Fibroblast of skin of right quadriceps (primary cell): ENCODE measurements at regions not wholly inside any gene's neighbourhood (a gene's known extent, or its start where the extent isn't known, plus 50 kb on each side); places are given as distances from the start of the nearest gene placed in this dataset.
A peak's percentile ranks its signal among the peaks of the same experiment; 100 is the strongest.

Experiments
- DNase-seq: peaks from one replicate; pipeline ENCODE4 v3.0.0-alpha.2; 2013

DNA sequence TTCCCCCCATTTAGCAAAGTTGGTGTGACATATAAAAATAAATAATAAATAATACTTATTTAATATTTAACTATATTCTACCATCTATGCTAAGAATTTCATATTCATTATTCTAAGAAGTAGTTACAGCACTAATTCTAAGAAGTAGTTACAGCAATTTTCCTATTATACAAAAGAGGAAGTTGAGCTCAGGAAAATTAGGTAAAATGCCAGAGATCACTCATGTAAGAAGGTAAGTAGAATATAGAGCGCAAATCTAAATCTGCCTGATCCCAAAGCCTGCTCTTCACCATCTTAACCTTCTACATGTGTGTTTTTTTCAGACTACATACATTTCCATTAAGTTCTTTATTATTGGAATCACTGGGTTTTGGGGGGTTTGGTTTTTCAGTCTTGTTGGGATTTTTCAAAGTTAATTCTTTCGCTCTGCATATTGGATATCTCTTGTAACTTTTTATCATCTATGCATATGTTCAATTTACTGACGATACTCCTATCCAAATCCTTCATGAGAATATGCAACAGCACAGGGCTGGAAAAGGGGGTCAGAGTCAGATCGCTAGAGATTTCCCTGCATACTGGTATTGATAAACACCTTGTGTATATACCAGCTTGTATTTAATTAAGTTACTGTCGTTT lies 852.1 kb downstream of the MAT2B start:
- no peak for DNase-seq

DNA sequence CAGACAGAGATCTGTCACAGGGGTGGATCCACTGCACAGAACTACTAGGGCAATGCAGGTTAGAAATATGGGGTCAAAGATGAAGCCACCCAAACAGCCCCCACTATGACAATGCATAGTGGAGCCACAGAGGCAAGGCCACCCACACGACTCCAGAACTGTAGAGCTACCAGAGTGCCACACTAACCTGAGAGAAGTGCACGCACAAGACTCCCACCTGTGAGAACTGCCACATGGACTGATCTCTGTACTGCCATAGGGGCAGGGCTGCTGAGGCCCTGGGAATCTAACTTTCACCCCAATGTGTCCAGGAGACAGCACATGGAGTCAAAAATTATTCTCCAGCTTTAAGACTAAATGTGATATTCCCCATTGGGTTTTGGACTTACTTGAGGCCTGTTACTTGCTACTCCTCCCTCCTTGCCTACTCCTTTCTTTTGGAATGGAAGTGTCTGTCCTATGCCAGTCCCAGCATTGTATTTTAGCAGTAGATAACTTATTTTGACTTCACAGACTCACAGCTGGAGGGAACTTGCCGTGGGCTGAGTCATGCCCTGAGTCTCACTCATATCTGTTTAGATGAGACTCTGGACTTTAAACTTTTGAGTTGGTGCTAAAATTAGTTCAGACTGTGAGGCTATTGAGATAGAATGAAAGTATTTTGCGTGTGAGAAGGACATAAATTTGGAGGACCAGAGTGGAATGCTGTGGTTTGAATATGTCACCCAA lies 853.3 kb downstream of the MAT2B start:
- DNase-seq: peak; percentile 71

DNA sequence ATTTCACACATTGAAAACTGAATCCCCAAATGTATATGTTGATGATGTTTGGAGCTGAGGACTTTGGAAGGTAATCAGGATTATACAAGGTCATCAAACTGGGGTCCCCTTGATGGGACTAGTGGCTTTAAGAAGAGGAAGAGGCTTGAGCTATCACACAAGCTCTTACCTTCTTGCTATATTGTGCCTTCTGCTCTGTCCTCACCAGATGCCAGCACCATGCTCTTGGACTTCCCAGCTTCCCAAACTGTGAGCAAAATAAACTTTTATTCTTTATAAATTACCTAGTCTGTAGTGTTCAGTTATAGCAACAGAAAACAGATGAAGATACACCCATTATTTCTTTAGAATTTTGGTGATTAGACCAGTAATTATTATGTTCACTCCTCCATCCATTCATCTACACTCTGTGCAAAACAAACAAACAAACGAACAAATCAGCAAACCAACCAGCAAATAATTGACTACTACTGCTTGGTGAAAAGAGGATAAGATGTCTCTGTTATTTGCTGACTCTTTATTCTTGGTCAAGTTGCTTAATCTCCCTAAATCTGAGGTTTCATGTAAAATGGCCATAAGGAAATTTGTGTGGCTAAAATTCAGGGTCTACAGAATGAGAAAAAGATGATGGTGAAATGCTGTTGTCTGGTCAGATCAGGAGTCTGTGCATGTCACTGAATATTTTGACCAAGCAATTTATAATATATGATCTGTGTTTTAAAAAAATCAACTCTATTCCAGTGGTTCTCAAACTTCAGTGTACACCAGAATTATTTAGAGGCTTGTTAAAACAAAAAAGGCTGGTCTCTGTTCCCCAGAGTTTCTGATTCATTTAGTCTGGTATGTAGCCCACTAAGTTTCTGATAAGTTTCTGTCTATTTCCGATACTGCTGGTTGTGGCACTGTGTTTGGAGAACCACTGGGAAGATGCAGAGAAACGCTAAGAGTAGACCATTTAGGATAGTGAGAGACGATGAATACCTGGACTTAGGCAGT lies 854.1 kb downstream of the MAT2B start:
- DNase-seq: no peak

DNA sequence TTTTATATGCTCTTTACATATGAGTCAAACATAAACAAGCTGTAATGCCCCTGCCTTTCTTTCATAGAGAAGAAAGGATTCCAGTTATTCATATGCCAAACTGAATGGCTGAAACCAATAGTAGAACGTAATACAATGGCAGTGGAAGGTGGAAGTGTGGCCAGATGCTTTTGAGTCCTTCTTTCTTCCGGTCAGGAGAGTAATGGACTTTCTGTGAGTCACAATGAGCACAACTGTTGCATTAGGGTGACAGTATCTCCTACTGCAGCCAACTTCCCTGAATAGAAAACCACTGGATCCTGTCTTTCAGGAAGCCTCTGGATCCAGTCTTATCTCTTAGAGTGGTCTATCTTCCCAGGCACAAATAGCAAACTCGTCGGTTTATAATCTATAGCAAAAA lies 855.2 kb downstream of the MAT2B start:
- no peak for DNase-seq

- DNase-seq: no peak
Observed at GRCh38 chr5:164361986-164362385, 856.6 kb downstream of the MAT2B start.

GRCh38 chr5:164362835-164363234 lies 857.4 kb downstream of the MAT2B start:
- DNase-seq: no peak

GRCh38 chr5:164364237-164365208 lies 859.1 kb downstream of the MAT2B start:
- DNase-seq: no peak

GRCh38 chr5:164370841-164371240 lies 865.4 kb downstream of the MAT2B start:
- no peak for DNase-seq

DNA sequence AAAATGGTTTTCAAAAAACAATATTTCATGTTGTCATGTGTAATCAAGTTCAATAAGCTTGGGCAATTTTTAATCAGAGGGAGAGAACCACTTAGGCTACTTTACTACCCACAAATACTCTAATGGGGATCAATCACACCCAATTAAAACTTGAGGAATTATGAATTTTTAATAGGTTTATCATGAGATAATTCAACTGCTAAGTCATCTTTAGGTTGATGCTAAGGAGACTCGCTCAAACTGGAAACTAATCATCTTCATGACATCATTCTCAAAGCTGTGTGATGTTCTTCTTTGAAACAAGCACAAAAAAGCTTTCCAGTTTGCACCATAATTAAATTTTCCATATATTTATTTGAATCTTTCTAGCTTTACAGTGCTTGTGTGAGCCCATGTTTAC lies 867.5 kb downstream of the MAT2B start:
- DNase-seq: no peak

- DNase-seq: no peak
Observed at GRCh38 chr5:164373876-164374275, 868.5 kb downstream of the MAT2B start.

GRCh38 chr5:164375051-164375450 lies 869.6 kb downstream of the MAT2B start:
- DNase-seq: no peak

DNA sequence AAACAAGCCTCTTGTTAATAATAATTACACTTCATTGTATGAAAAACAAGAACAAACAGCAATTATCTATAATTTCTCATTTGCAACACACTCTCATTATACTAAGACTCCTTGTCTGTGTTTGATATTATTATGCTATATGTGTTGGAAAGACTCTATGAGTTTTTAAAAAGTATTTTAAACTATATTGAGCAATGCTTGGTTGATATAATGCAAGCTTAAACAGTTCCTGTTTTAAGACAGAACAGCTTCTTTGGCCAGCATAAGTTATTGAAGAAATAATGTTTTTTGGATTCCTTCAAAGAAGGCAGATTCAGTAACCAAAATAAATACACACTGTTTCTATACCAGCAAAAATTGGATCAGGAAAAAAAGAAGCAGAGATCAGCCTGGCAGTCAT lies 871.4 kb downstream of the MAT2B start:
- no peak for DNase-seq

DNA sequence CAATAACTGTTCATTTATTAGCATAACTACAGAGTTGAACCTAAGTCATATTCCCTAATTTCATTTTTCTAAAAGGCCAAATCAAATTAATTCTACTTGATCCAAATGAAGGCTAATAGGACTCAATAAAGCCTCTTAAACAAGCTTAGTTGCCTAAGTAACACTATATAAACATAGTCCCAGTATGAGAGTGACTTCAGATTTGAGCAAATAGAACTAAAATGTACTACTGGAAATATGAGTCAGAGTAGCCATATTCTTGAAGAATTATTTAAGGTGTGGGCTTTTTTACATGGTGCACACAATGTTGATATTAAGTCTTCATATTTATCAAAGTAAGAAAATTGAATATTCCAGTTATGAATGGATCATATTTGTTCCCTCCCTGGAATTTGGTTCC lies 872.3 kb downstream of the MAT2B start:
- DNase-seq: no peak

DNA sequence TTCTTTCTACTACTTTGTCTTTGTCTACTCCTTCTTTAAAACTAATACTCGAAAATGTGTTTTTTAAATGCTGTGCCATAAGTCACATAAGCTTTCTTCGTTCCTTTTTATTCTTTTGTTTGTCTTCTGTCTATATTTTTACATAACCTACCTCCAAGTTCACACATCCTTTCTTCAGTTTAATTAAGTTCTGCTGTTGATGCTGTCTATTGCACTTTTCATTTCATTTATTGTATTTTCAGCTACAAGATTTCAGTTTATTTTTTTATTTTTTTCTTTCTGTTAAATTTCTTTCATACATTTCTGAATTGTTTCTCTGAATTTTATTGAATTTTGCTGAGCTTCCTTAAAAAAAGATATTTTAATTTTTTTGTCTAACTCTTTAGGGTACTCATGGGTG lies 878.2 kb downstream of the MAT2B start:
- no peak for DNase-seq

GRCh38 chr5:164392531-164392930 lies 887.1 kb downstream of the MAT2B start:
- no peak for DNase-seq

DNA sequence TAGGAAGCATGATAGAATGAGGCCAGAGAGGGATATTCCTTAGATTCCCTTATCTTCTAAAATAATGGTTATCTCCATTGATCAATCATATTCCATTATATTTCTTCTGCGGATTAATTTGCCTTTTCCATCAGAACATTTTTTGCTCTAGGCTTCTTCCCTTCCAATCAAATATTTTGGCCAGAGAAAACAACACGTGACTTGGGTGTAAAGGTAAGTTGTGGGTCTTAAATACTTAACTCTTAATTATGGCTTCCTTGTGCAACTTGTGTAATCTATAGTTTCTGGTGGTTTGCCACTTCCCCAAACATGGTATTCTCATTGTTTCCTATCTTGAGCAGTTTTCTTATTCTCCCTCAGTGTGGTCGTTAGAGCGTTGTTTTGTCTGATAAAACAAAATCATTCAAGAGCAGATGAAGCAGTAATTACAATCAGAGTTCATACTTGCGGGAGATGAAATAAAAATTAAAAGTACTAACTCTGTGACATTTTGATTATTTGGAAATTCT lies 889.3 kb downstream of the MAT2B start:
- DNase-seq: no peak

GRCh38 chr5:164412531-164412930 lies 907.1 kb downstream of the MAT2B start:
- DNase-seq: no peak

- no peak for DNase-seq
Observed at GRCh38 chr5:164420161-164420560, 914.7 kb downstream of the MAT2B start.

- DNase-seq: peak; percentile 11
Observed at GRCh38 chr5:164422400-164422799, 917.0 kb downstream of the MAT2B start.

DNA sequence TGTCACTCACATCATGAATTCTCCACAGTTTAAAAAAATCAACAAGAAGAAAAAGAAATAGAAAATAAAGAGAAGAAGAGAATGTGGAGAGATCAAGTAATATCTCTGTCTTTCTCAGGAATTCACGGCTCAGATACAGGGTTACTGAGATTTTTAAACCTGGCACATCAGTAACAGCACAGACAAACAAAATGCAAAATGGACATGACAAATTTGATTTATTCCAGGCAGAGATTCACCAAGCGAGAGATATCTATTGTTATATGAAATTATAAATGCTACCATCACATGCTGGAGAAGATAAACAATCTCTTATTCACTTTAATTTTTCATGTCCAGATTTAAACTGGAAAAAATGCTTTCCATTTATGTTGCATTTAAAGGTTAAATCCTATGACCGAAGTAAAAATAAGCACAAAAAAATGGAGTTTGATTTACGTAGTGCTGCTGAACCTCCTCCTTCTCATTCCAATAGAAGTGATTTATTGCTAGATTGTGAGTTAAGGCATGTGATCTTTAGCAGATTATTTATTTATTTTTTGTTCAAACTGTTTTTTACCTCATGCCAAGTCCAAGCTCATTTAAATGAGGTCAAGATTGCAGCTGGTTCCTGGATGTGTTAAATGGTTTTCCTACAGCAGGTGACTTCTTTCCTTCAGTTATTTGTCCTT lies 926.4 kb downstream of the MAT2B start:
- DNase-seq: no peak

- DNase-seq: peak; percentile 1
Observed at GRCh38 chr5:164433106-164433870, 927.9 kb downstream of the MAT2B start.
